MCF 10A (cell line): ENCODE measurements at regions not wholly inside any gene's neighbourhood (a gene's known extent, or its start where the extent isn't known, plus 50 kb on each side); places are given as distances from the start of the nearest gene placed in this dataset.

Experiments used
- BruUV-seq: library from RNA; stranded (reverse); fragments of 400-500 nt; replicated peaks from 2 replicates; lab custom pipeline; 2021; lab: Mats Ljungman, UMichigan
- CTCF ChIA-PET: fragments of 300-600 bp; sonication (Branson Sonifier 250); formaldehyde crosslinking; extraction: SDS; loops from one replicate; lab custom pipeline; 2021; ENCODE audit warnings: antibody characterized with exemption, inconsistent platforms; lab: Yijun Ruan, JAX
- POLR2A ChIA-PET: fragments of 300-600, 350-650 bp; sonication (Branson Sonifier 250); formaldehyde crosslinking; extraction: SDS; loops from one replicate; lab custom pipeline; 2020; ENCODE audit warnings: antibody characterized with exemption, inconsistent platforms; lab: Yijun Ruan, JAX
- DNase-seq: peaks from one replicate; pipeline ENCODE4 v3.0.0-alpha.2; 2018; ENCODE audit not compliant: unreplicated experiment
- H3K27ac Mint-ChIP-seq: one replicate; pipeline ENCODE4 v1.8.0; 2022; ENCODE audit warnings: mild to moderate bottlenecking, low read depth, mixed read lengths; ENCODE audit not compliant: unreplicated experiment
- H3K27me3 Mint-ChIP-seq: one replicate; pipeline ENCODE4 v1.8.0; 2022; ENCODE audit warnings: mixed read lengths; ENCODE audit not compliant: insufficient read depth, unreplicated experiment
- H3K36me3 Mint-ChIP-seq: one replicate; pipeline ENCODE4 v1.8.0; 2022; ENCODE audit warnings: mild to moderate bottlenecking, moderate library complexity, mixed read lengths; ENCODE audit not compliant: insufficient read depth, unreplicated experiment
- H3K4me1 Mint-ChIP-seq: one replicate; pipeline ENCODE4 v1.8.0; 2022; ENCODE audit warnings: mixed read lengths; ENCODE audit not compliant: insufficient read depth, unreplicated experiment
- H3K4me3 Mint-ChIP-seq: one replicate; pipeline ENCODE4 v1.8.0; 2022; ENCODE audit warnings: mild to moderate bottlenecking, moderate library complexity, mixed read lengths; ENCODE audit not compliant: unreplicated experiment
- H3K9me3 Mint-ChIP-seq: one replicate; pipeline ENCODE4 v1.8.0; 2022; ENCODE audit warnings: mixed read lengths; ENCODE audit not compliant: unreplicated experiment
- CTCF ChIP-seq: fragments of 200-600 bp; IDR thresholded peaks from one replicate; pipeline ENCODE4 v1.8.0; 2022; ENCODE audit warnings: antibody characterized with exemption, mild to moderate bottlenecking; ENCODE audit not compliant: unreplicated experiment
- intact Hi-C: fragments of 100-400 bp; cut with micrococcal nuclease; formaldehyde crosslinking; loops from 2 replicates; pipeline ENCODE4 v1.14.1; 2022

DNA sequence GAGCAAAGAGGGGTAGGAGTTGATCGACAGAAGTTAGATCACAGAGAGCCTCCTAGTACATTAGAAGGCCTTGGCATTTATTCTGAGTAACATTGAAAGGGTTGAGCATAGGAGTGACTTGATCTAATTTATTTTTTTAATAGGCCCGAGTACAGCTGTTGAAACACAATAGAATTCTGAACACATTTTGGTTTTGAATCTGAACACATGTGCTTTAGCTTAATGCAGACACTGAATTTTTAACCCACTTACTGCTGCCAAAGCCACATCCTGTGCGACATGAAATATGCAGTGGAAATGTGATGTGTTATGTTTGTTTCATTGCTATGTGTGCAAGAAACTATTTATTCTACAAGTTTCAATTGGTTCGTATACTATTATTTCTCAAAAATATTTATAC is 1505.9 kb downstream of the PCDH9 start:
- Mint-ChIP-seq H3K9me3 (no peaks in the 10 kb centered on the region), H3K4me3 (no peak overlapping the region), H3K27me3 (no peaks in the 10 kb centered on the region), H3K36me3 (no peaks in the 10 kb centered on the region), H3K4me1 (no peaks in the 10 kb centered on the region), H3K27ac (no peak overlapping the region)
- intact Hi-C loops: no loop called here
- no TSS peak for BruUV-seq
- CTCF ChIA-PET: interaction anchor here (0.6 kb wide), 1 partner anchor 99 kb away, joined by 3 read pairs; no protein-coding TSS in a partner anchor
- DNase-seq: no peak
- POLR2A ChIA-PET: no interaction called here
- TF ChIP-seq CTCF: no peak

DNA sequence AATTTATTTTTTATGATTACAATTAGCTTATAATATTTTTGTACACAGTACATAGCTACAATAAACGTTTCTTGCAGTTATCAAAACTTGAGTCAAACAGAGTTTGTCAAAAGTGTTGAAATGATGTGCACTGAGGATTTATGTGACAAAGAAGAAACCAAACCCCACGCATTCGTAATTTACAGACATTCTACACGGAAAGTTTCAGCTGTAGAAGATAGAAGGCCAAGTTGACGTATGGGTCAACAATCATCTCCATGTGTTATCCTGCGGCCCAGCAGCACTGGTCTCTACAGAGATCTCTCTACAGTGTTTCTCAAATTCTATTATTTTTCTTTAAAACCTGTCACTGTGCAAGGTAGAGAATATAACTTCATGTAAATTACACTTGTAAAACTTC is 1507.6 kb downstream of the PCDH9 start:
- BruUV-seq: no TSS peak
- TF ChIP-seq CTCF: no peak
- no peaks in the 10 kb centered on the region for H3K4me1 Mint-ChIP-seq
- DNase-seq: no peak
- intact Hi-C loops: no loop called here
- ChIA-PET POLR2A (no interaction called here), CTCF (interaction anchor here (0.7 kb wide), 1 partner anchor 240 kb away, joined by 3 read pairs; no protein-coding TSS in a partner anchor)
- H3K27ac Mint-ChIP-seq: no peak overlapping the region
- no peaks in the 10 kb centered on the region for H3K36me3 Mint-ChIP-seq
- H3K9me3 Mint-ChIP-seq: no peaks in the 10 kb centered on the region
- no peaks in the 10 kb centered on the region for H3K27me3 Mint-ChIP-seq
- no peak overlapping the region for H3K4me3 Mint-ChIP-seq

DNA sequence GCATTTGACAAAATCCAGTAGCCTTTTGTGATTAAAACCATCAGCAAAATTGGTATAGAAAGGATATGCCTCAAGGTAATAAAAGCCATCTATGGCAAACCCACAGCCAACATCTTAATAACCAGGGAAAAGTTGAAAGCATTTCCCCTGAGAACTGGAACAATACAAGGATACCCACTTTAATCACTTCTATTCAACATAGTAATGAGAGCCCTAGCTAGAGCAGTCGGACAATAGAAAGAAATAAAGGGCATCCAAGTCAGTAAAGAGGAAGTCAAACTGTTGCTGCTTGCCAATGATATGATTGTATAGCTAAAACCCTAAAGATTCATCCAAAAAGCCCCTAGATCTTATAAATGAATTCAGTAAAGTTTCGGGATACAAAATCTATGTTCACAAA is 1510.3 kb downstream of the PCDH9 start:
- no peaks in the 10 kb centered on the region for H3K36me3 Mint-ChIP-seq
- H3K27ac Mint-ChIP-seq: no peak overlapping the region
- POLR2A ChIA-PET: no interaction called here
- DNase-seq: no peak
- no TSS peak for BruUV-seq
- no peaks in the 10 kb centered on the region for H3K9me3 Mint-ChIP-seq
- intact Hi-C loops: no loop called here
- no peaks in the 10 kb centered on the region for H3K4me1 Mint-ChIP-seq
- CTCF ChIA-PET: no interaction called here
- H3K4me3 Mint-ChIP-seq: no peak overlapping the region
- no peak for TF ChIP-seq CTCF
- H3K27me3 Mint-ChIP-seq: no peaks in the 10 kb centered on the region

DNA sequence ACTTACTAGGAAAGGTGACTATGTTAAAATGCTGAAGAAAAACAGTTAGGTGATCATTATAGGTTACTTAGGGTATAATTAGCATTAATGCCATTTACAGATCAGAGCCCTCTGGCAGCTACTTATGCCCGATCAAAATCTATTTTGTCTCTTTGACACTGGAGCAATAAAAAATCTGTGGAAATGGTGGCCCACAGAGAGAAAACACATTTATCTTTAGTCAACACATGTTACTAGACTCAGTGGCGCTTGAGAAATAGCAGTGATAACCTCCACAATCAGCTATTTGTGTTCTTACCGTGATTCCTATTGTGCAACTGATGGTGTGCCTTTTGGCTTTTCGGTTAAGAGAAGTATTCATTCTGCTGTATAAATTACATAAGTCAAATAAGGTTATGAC is 1519.6 kb downstream of the PCDH9 start:
- no peaks in the 10 kb centered on the region for H3K27me3 Mint-ChIP-seq
- no peaks in the 10 kb centered on the region for H3K36me3 Mint-ChIP-seq
- DNase-seq: no peak
- no TSS peak for BruUV-seq
- ChIA-PET POLR2A (no interaction called here), CTCF (interaction anchor here (0.6 kb wide), 1 partner anchor 85 kb away, joined by 3 read pairs; no protein-coding TSS in a partner anchor)
- no peak for TF ChIP-seq CTCF
- no peaks in the 10 kb centered on the region for H3K4me1 Mint-ChIP-seq
- no peak overlapping the region for H3K27ac Mint-ChIP-seq
- no peaks in the 10 kb centered on the region for H3K9me3 Mint-ChIP-seq
- intact Hi-C loops: no loop called here
- no peak overlapping the region for H3K4me3 Mint-ChIP-seq
